ENCODE measurements at regions not wholly inside any gene's neighbourhood (a gene's known extent, or its start where the extent isn't known, plus 50 kb on each side); places are given as distances from the start of the nearest gene placed in this dataset.

DNA sequence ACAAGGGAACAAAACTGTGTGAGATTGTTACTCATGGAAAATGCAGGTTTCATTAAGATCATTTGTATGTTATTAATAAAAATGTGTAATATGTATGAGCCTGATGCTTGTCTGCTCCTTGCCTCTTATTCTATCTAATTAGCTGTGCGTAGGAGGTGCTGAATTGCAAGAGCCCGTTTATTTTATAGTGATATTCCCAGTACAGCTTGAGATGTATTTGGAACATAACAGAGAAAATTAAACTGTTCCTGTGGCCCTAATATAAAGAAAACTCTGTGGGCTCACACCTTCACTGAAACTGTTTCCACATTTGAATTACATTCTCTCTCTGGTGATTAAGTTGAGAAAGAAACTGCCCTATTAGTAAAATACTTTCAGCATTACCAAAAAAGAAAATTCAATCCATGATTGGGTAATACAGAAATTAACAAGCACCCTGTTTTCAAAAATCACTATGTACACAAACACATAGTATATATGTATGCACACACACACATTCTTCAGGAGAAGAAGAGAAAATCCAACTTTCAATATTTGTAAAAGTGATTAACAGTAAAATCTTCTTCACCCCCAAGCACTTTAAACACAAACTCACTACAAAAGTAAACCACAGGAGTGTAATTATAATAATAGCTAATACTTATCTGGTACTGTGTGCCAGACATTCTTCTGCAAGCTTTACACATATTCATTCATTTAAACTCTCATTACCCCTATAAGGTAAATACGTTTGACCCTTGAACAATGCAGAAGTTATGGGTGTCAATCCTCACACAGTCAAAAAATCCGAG lies 233.2 kb downstream of the PHLDA1 start (continued):
- TF ChIP-seq, protein P1, sequence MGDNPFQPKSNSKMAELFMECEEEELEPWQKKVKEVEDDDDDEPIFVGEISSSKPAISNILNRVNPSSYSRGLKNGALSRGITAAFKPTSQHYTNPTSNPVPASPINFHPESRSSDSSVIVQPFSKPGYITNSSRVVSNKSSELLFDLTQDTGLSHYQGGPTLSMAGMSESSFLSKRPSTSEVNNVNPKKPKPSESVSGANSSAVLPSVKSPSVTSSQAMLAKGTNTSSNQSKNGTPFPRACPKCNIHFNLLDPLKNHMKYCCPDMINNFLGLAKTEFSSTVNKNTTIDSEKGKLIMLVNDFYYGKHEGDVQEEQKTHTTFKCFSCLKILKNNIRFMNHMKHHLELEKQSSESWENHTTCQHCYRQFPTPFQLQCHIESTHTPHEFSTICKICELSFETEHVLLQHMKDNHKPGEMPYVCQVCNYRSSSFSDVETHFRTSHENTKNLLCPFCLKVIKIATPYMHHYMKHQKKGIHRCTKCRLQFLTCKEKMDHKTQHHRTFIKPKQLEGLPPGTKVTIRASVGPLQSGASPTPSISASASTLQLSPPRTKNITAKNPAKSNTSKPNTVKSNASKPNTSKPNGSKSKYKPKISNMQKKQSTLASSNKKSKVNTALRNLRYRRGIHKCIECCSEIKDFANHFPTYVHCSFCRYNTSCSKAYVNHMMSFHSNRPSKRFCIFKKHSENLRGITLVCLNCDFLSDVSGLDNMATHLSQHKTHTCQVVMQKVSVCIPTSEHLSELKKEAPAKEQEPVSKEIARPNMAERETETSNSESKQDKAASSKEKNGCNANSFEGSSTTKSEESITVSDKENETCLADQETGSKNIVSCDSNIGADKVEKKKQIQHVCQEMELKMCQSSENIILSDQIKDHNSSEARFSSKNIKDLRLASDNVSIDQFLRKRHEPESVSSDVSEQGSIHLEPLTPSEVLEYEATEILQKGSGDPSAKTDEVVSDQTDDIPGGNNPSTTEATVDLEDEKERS (CRISPR knock-in tag; IDR thresholded peaks at IDR 0.05) = no peak
- TF ChIP-seq SP1 (IDR thresholded peaks at IDR 0.05) = no peak
- TF ChIP-seq SP1 (CRISPR knock-in tag; IDR thresholded peaks at IDR 0.05) = no peak
- TF ChIP-seq, protein P2, sequence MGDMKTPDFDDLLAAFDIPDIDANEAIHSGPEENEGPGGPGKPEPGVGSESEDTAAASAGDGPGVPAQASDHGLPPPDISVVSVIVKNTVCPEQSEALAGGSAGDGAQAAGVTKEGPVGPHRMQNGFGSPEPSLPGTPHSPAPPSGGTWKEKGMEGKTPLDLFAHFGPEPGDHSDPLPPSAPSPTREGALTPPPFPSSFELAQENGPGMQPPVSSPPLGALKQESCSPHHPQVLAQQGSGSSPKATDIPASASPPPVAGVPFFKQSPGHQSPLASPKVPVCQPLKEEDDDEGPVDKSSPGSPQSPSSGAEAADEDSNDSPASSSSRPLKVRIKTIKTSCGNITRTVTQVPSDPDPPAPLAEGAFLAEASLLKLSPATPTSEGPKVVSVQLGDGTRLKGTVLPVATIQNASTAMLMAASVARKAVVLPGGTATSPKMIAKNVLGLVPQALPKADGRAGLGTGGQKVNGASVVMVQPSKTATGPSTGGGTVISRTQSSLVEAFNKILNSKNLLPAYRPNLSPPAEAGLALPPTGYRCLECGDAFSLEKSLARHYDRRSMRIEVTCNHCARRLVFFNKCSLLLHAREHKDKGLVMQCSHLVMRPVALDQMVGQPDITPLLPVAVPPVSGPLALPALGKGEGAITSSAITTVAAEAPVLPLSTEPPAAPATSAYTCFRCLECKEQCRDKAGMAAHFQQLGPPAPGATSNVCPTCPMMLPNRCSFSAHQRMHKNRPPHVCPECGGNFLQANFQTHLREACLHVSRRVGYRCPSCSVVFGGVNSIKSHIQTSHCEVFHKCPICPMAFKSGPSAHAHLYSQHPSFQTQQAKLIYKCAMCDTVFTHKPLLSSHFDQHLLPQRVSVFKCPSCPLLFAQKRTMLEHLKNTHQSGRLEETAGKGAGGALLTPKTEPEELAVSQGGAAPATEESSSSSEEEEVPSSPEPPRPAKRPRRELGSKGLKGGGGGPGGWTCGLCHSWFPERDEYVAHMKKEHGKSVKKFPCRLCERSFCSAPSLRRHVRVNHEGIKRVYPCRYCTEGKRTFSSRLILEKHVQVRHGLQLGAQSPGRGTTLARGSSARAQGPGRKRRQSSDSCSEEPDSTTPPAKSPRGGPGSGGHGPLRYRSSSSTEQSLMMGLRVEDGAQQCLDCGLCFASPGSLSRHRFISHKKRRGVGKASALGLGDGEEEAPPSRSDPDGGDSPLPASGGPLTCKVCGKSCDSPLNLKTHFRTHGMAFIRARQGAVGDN (CRISPR knock-in tag; IDR thresholded peaks at IDR 0.05) = no peak
- TF ChIP-seq, protein P3, sequence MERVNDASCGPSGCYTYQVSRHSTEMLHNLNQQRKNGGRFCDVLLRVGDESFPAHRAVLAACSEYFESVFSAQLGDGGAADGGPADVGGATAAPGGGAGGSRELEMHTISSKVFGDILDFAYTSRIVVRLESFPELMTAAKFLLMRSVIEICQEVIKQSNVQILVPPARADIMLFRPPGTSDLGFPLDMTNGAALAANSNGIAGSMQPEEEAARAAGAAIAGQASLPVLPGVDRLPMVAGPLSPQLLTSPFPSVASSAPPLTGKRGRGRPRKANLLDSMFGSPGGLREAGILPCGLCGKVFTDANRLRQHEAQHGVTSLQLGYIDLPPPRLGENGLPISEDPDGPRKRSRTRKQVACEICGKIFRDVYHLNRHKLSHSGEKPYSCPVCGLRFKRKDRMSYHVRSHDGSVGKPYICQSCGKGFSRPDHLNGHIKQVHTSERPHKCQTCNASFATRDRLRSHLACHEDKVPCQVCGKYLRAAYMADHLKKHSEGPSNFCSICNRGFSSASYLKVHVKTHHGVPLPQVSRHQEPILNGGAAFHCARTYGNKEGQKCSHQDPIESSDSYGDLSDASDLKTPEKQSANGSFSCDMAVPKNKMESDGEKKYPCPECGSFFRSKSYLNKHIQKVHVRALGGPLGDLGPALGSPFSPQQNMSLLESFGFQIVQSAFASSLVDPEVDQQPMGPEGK (CRISPR knock-in tag; IDR thresholded peaks at IDR 0.05) = peak; percentile 36; the same call in 1 of the 2 replicates
- TF ChIP-seq ZNF629 (CRISPR knock-in tag; conservative IDR thresholded peaks at IDR 0.05) = no peak
- peak; percentile 22; the same call in 1 of the 2 replicates for TF ChIP-seq GATAD2A (CRISPR knock-in tag; IDR thresholded peaks at IDR 0.05)
- TF ChIP-seq ATRX (CRISPR knock-in tag; IDR thresholded peaks at IDR 0.05; ENCODE audit: borderline replicate concordance) = no peak
- TF ChIP-seq, protein P4, sequence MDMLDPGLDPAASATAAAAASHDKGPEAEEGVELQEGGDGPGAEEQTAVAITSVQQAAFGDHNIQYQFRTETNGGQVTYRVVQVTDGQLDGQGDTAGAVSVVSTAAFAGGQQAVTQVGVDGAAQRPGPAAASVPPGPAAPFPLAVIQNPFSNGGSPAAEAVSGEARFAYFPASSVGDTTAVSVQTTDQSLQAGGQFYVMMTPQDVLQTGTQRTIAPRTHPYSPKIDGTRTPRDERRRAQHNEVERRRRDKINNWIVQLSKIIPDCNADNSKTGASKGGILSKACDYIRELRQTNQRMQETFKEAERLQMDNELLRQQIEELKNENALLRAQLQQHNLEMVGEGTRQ (IDR thresholded peaks at IDR 0.05; ENCODE audit: low read depth, low read length) = no peak
- TF ChIP-seq, protein P4 (CRISPR knock-in tag; IDR thresholded peaks at IDR 0.05; ENCODE audit: borderline replicate concordance) = no peak
- TF ChIP-seq NFKB2 (CRISPR knock-in tag; IDR thresholded peaks at IDR 0.05; ENCODE audit: borderline replicate concordance) = no peak
- TF ChIP-seq ZNF569 (CRISPR knock-in tag; IDR thresholded peaks at IDR 0.05; ENCODE audit: borderline replicate concordance) = no peak
